GM18873 (cell line): ENCODE measurements at regions not wholly inside any gene's neighbourhood (a gene's known extent, or its start where the extent isn't known, plus 50 kb on each side); places are given as distances from the start of the nearest gene placed in this dataset.
"Not testable (repeated sequence)": the region's sequence is repeated elsewhere in the genome, so short reads cannot be mapped to it uniquely, and the experiment has no call there.

Source experiments
- ATAC-seq: cut with Tn5 transposase; IDR thresholded peaks from one replicate; pipeline ENCODE4 v1.9.1; 2021; ENCODE audit warnings: mild to moderate bottlenecking, moderate library complexity, moderate number of reproducible peaks; ENCODE audit not compliant: unreplicated experiment, low FRiP score

DNA sequence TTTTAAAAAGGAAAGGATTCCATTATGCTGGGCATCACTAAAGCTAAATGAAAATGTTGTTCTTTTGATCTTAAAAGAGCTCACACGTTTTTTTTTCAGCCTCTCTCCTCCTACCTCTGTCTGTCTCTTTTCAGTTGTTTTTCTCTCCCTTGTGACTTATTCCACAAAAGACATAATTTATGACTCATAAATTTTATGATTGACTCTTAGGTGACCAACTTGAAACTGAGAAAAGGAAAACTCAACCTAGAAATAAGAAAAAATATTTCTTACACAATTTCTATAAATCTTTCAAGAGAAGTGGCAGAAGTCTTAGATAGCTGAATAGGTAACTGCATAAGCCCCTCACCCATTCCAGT, 227.7 kb upstream of the DDHD1 start:
- no peak for ATAC-seq

DNA sequence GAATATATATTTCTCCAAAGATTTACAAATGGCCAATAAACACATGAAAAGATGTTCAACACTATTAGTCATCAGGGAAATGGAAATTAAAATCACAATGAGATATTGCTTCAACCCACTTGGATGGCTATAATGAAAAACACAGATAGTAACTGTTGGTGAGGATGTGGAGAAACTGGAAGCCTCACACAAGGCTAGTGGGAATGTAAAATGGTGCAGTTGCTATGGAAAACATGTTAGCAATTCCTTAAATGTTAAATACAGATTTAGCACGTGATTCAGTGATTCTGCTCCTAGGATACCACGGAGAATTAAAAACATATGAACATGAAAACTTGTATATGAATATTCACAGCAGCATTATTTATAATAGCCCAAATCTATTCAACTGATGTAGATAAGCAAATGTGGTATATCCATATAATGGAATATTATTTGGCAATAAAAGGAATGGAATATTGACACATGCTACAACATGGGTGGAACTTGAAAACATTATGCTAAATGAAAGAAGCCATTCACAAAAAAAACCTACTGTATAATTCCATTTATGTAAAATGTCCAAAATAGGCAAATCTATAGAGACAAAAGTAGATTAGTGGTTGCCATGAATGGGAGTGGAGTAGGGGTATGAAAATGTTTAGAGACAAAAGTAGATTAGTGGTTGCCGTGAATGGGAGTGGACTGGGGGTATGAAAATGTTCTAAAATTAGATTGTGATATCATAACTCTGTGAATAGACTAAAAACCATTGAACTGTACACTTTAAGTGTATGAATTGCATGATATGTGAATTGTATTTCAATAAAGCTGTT, 227.1 kb upstream of the DDHD1 start:
- no peak for ATAC-seq

- no peak for ATAC-seq
These were observed 225.0 kb upstream of the DDHD1 start for GRCh38 chr14:53378142-53378541.

DNA sequence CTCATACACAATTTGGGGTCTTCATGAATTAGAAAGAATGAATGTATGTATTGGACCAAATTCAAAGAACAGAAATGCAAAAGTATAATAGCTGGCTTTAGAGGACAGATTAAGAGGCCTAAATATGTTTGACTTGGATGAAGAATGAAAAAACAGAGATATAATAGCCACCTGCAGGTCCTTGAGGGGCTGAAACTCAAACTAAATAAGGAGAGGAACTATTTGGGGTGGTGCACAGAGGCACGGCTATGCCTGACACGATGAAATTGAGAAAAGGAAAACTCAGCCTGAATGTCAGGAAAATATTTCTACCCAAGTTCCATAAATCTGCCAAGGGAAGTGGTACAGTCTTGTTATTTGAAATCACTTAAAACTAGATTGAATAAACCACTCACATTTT, 222.9 kb upstream of the DDHD1 start:
- no peak for ATAC-seq

DNA sequence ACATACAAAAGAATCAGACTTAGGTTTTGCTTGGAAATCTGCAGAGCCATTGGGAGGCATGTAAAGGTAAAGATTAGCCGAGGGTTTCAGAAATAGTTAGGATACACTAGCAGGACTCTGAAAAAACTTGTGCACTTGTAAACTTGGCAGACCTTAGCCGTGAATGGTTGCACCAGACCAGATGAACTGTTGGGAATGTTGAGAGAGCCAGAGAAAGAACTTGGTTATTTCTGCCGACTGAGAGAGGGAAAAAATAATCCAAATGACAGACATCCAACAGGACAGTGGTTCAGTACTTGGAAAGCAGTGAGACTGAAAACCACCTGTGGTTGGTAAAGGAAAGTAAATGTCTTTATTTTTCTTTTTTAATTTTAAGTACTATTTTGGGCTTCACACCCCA, 222.5 kb upstream of the DDHD1 start:
- no peak for ATAC-seq

DNA sequence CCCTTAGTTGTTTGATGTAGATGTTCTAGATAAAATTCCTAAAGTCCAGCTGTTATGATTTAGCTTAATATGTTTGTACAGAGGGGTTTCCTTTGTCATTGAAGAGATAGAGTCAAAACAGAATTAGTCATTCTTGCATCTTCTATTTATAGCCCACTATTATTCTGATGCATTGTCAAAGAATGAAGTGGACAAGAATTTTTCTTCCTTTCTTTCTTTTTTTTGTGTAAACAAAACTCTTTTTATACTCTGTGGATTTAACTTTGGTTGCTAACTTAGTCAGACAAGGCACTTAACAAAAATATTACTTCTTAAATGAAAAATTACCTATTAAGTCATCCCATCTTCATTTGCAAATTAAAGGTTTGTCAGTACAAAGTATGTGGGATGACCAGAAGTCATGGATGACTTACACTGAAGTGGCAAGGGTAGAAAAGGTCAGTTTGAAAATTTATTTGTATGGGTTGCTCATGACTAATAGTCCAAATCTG, 215.6 kb upstream of the DDHD1 start:
- no peak for ATAC-seq

GRCh38 chr14:53368066-53368465, 214.9 kb upstream of the DDHD1 start:
- no peak for ATAC-seq

- ATAC-seq: no peak
These were observed 214.5 kb upstream of the DDHD1 start for GRCh38 chr14:53367644-53368026.

DNA sequence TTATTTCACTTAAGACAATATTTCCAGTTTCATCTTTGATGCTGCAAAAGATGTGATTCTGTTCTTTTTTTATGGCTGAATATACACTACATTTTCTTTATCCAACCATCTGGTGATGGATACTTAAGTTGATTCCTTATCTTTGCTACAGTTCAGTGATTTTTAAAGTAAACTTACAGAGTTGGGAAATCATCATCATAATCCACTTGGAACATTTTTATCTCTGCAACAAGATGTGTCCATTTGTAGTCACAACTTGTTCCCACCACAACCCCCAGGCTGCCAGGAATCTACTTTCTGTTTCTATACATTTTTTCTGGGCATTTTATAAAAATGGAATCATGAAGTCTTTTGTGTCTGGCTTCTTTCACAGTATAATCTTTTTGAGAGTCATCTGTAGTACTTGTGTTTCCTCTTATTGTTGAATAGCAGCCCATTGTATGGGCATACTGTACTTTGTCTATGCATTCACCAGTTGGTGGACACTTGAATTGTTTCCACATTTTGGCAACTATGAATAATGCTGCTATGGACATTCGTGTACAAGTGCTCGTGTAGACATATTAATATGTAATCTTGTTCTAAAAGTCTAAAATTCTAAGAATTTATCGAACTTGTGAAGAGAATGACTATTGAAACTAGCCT, 212.5 kb upstream of the DDHD1 start:
- no peak for ATAC-seq

- not testable (repeated sequence) for ATAC-seq
These were observed 209.8 kb upstream of the DDHD1 start for GRCh38 chr14:53362916-53363315.

DNA sequence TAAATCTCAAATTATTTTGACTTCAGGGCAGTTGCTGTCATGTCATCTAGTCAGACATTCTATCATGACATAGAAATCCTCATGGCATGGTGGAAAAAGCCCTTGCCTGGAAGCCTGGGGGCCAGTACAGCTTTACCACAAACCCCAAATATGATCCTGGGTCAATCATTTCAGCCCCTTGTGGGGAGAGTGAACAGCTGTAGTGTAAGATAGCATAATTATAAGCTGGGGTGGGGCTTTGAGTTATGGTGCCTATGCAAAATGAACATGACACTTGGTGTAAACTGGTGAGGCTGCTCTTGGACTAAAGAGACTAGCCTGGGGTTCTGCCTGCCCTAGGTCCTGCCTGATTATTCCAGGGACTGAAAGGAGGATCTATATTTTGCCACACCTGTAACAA, 207.7 kb upstream of the DDHD1 start:
- ATAC-seq: no peak

- ATAC-seq: no peak
These were observed 205.0 kb upstream of the DDHD1 start for GRCh38 chr14:53358166-53358565.

- no peak for ATAC-seq
These were observed 203.4 kb upstream of the DDHD1 start for GRCh38 chr14:53356361-53357150.

GRCh38 chr14:53355581-53356112, 202.5 kb upstream of the DDHD1 start:
- no peak for ATAC-seq

DNA sequence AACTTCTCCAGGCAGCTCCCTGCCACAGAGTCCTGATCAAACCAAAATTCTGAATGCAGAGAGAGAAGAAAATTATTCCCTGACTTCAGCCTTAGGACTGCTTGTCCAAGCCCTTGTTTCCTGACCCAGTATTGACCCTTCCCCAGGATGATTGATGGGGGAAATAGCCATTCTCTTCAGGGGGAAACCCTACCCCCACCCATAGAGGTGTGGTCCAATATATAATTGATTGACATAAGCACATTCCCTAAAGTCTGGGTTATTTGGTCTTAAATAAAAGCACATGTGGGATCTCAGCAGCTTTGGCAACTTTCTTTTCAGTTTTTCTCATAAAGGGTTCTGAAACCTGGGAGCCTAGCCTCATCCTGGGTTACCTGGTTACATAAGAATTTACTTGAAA, 201.2 kb upstream of the DDHD1 start:
- no peak for ATAC-seq

DNA sequence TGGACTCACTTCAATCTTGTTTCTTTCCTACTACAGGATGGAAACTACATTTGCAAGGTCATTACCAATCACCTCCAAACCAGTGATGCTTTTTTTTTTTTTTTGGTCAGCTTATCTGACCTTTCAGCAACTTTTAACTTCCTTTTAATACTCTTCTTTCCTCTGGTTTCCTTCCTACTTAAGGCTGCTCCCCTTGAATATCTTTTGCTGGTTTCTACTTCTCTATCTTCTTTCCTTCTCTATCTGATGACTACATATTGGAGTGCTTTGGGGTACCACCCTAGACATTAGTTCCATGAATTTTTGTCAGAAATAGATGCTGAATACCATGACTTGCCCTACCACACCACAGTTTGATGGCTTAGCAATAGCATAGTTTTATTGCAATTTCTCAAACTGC, 197.7 kb upstream of the DDHD1 start:
- ATAC-seq: no peak

GRCh38 chr14:53350429-53350828, 197.3 kb upstream of the DDHD1 start:
- ATAC-seq: no peak

- no peak for ATAC-seq
These were observed 193.9 kb upstream of the DDHD1 start for GRCh38 chr14:53346988-53347387.

DNA sequence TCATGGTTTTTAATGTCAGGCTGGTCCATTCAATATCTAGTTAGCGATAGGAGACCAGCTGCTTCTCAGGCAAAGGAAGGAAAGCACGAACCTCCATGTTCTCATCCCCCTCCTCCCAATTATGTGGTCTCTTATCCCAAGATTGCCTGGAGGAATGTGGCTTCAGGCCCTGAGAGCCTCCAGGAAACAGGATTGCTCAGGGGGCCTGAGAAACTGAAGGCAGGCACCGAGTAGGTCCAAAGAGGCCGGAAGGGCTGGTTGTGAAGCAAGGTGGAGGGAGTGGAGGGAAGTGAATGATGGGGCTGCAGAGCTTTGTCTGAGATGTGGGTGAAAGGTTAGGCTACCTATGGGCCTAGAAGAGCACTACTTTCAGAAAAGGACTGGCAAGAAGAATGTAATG, 188.2 kb upstream of the DDHD1 start:
- no peak for ATAC-seq

DNA sequence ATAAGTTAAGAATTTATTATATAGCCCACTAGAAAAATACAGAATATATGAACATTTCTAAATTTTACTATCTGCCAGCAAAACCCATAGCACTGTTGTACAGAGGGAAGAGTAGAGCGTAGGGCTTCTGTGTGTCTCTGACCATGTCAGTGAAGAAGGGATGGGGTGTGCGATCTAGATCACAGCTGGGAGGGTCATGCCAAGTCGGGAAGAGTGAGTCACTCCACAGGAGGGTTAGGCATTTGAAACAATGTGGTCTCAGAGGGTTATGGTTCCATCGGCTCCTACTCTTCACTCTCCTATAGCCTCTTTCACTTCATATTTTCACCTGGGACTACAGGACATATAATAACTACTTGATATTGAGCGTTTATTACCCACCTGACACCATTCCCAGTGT, 185.1 kb upstream of the DDHD1 start:
- ATAC-seq: no peak

DNA sequence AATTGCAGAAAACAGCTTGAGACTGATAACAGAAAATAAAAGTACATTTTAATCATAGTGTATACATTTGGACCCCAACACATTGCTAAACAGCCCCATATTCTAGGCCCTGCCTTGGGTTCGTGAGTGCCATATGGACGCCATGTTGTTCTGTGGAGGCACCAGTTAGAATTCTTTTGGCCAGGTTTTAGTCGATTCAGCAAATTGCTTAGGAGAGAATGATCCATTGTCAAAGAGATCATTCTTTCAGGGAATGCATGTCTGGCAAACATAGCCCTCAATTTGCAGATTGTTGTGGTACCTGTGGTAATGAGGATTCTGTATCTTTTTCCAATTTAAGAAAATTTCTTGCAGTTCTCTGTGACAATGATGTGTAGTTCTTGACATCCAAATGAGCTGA, 183.6 kb upstream of the DDHD1 start:
- no peak for ATAC-seq
